ENCODE measurements at regions not wholly inside any gene's neighbourhood (a gene's known extent, or its start where the extent isn't known, plus 50 kb on each side); places are given as distances from the start of the nearest gene placed in this dataset.

DNA sequence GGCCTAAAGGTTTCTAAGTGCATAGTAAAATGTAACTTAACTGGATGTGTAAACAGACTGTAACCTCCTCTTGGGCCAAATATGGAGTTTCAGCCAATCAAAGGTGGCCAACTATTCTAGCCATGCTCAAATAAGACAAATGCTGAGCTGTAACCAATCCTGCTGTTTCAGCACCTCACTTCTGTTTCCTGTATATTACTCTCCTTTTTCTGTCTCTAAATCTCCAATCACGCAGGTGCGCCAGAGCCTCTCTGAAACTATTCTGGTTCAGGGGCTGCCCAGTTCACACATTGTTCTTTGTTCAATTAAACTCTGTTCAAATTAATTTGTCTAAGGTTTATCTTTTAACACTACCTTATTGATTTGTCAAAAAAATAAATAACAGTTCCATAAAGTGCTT is 532.7 kb upstream of the DCC start:
- TF ChIP-seq GABPA (IDR thresholded peaks at IDR 0.05; ENCODE audit: low read depth) (no peak), TCF12 (IDR thresholded peaks at IDR 0.05) (no peak)

GRCh38 chr18:51811883-51812282 is 528.1 kb upstream of the DCC start:
- POLR2A ChIA-PET: no interaction called here
- Histone ChIP-seq H3K4me3 (ENCODE audit: low read depth in 2 of 2, low read length in 1 of 2) (no peak overlapping the region), H3K4me1 (ENCODE audit: control insufficient read depth in 1 of 2, insufficient read depth in 2 of 2, low read depth in 1 of 2, low read length in 1 of 2) (peaks cover 0 to 8% of the 10 kb centered on the region in 2 experiments; a peak in 1 of 4 replicates), H3K9me3 (no peaks in the 10 kb centered on the region), H3K9me2 (no peaks in the 10 kb centered on the region), H2AFZ (ENCODE audit: low read depth) (no peak overlapping the region), H3K9ac (no peak overlapping the region), H3K4me2 (no peak overlapping the region), H3K27ac (ENCODE audit: low read depth in 2 of 2, low read length in 1 of 2) (no peak overlapping the region), H3K79me2 (ENCODE audit: insufficient read depth) (no peaks in the 10 kb centered on the region), H3K36me3 (replicated peaks in 1 of 2; ENCODE audit: control insufficient read depth in 1 of 2, insufficient read depth in 2 of 2, low read length in 1 of 2) (no peaks in the 10 kb centered on the region), H4K20me1 (ENCODE audit: insufficient read depth) (no peaks in the 10 kb centered on the region), H3F3A (replicated peaks; ENCODE audit: insufficient read depth) (no peaks in the 10 kb centered on the region), H3K27me3 (ENCODE audit: insufficient read depth) (no peaks in the 10 kb centered on the region)
- WGBS (ENCODE audit: low lambda C conversion rate): 28% methylated on average over 2 of the region's 2 CpGs
- DNase-seq: no peak
- CTCF ChIA-PET: no interaction called here
- TF ChIP-seq CTCF (IDR thresholded peaks at IDR 0.05): no peak
- TF ChIP-seq NRF1 (IDR thresholded peaks at IDR 0.05; ENCODE audit: low read depth, low read length): no peak
- TF ChIP-seq, protein P1, sequence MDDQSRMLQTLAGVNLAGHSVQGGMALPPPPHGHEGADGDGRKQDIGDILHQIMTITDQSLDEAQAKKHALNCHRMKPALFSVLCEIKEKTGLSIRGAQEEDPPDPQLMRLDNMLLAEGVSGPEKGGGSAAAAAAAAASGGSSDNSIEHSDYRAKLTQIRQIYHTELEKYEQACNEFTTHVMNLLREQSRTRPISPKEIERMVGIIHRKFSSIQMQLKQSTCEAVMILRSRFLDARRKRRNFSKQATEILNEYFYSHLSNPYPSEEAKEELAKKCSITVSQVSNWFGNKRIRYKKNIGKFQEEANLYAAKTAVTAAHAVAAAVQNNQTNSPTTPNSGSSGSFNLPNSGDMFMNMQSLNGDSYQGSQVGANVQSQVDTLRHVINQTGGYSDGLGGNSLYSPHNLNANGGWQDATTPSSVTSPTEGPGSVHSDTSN (IDR thresholded peaks at IDR 0.05): no peak
- TF ChIP-seq, protein P2, sequence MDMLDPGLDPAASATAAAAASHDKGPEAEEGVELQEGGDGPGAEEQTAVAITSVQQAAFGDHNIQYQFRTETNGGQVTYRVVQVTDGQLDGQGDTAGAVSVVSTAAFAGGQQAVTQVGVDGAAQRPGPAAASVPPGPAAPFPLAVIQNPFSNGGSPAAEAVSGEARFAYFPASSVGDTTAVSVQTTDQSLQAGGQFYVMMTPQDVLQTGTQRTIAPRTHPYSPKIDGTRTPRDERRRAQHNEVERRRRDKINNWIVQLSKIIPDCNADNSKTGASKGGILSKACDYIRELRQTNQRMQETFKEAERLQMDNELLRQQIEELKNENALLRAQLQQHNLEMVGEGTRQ (IDR thresholded peaks at IDR 0.05; ENCODE audit: borderline replicate concordance, low read depth, low read length): no peak
- TF ChIP-seq POLR2AphosphoS5 (IDR thresholded peaks at IDR 0.05; ENCODE audit: low read depth, low read length): no peak
- TF ChIP-seq TEAD4 (IDR thresholded peaks at IDR 0.05; ENCODE audit: borderline replicate concordance, insufficient read depth): no peak
- no peak for TF ChIP-seq NFIC (IDR thresholded peaks at IDR 0.05; ENCODE audit: borderline replicate concordance)
- no peak for TF ChIP-seq EZH2phosphoT487 (IDR thresholded peaks at IDR 0.05; ENCODE audit: borderline replicate concordance, low read depth)
- no peak for TF ChIP-seq GABPA (IDR thresholded peaks at IDR 0.05; ENCODE audit: low read depth)
- TF ChIP-seq, protein P3, sequence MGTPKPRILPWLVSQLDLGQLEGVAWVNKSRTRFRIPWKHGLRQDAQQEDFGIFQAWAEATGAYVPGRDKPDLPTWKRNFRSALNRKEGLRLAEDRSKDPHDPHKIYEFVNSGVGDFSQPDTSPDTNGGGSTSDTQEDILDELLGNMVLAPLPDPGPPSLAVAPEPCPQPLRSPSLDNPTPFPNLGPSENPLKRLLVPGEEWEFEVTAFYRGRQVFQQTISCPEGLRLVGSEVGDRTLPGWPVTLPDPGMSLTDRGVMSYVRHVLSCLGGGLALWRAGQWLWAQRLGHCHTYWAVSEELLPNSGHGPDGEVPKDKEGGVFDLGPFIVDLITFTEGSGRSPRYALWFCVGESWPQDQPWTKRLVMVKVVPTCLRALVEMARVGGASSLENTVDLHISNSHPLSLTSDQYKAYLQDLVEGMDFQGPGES (IDR thresholded peaks at IDR 0.05; ENCODE audit: low read depth, low read length): no peak
- no peak for TF ChIP-seq MXI1 (IDR thresholded peaks at IDR 0.05; ENCODE audit: low read depth, low read length)
- TF ChIP-seq TAF1 (IDR thresholded peaks at IDR 0.05; ENCODE audit: borderline replicate concordance, low read depth, low read length): no peak
- TF ChIP-seq, protein P4, sequence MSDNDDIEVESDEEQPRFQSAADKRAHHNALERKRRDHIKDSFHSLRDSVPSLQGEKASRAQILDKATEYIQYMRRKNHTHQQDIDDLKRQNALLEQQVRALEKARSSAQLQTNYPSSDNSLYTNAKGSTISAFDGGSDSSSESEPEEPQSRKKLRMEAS (IDR thresholded peaks at IDR 0.05; ENCODE audit: low read depth): no peak
- no peak for TF ChIP-seq MEF2A (IDR thresholded peaks at IDR 0.05; ENCODE audit: borderline replicate concordance, low read depth)
- TF ChIP-seq TCF12 (IDR thresholded peaks at IDR 0.05): no peak
- TF ChIP-seq RFX5 (IDR thresholded peaks at IDR 0.05; ENCODE audit: low read length): no peak
- TF ChIP-seq CHD2 (IDR thresholded peaks at IDR 0.05; ENCODE audit: low read length, partially characterized antibody): no peak
- TF ChIP-seq ELF1 (IDR thresholded peaks at IDR 0.05): no peak
- no peak for TF ChIP-seq RAD21 (IDR thresholded peaks at IDR 0.05; ENCODE audit: low read length)

More for the DNA sequence above, 532.7 kb upstream of the DCC start:
- no peaks in the 10 kb centered on the region for H3F3A ChIP-seq (replicated peaks; ENCODE audit: insufficient read depth)
- H2AFZ ChIP-seq (ENCODE audit: low read depth): no peak overlapping the region
- H4K20me1 ChIP-seq (ENCODE audit: insufficient read depth): no peaks in the 10 kb centered on the region
- POLR2A ChIA-PET: no interaction called here
- H3K9me3 ChIP-seq: no peaks in the 10 kb centered on the region
- no peak for DNase-seq
- no peak overlapping the region for H3K9ac ChIP-seq
- H3K4me1 ChIP-seq (ENCODE audit: control insufficient read depth in 1 of 2, insufficient read depth in 2 of 2, low read depth in 1 of 2, low read length in 1 of 2): peaks cover 0 to 2% of the 10 kb centered on the region in 2 experiments; a peak in 2 of 4 replicates
- 84% methylated on average over 2 of the region's 2 CpGs for WGBS (ENCODE audit: low lambda C conversion rate)
- CTCF ChIA-PET: no interaction called here
- H3K27me3 ChIP-seq (ENCODE audit: insufficient read depth): no peaks in the 10 kb centered on the region
- H3K36me3 ChIP-seq (replicated peaks in 1 of 2; ENCODE audit: control insufficient read depth in 1 of 2, insufficient read depth in 2 of 2, low read length in 1 of 2): no peaks in the 10 kb centered on the region
- H3K79me2 ChIP-seq (ENCODE audit: insufficient read depth): no peaks in the 10 kb centered on the region
- no peaks in the 10 kb centered on the region for H3K9me2 ChIP-seq
- H3K4me2 ChIP-seq: no peak overlapping the region
- no peak overlapping the region for H3K27ac ChIP-seq (ENCODE audit: low read depth in 2 of 2, low read length in 1 of 2)
- H3K4me3 ChIP-seq (ENCODE audit: low read depth in 2 of 2, low read length in 1 of 2): no peak overlapping the region

All from SK-N-SH (cell line).